HCT116 (cell line): ENCODE measurements at regions not wholly inside any gene's neighbourhood (a gene's known extent, or its start where the extent isn't known, plus 50 kb on each side); places are given as distances from the start of the nearest gene placed in this dataset.

Experiments
- ATAC-seq: fragments of 200-7000 bp; cut with Tn5 transposase; 2 replicates; pipeline ENCODE4 v1.9.1; 2020; ENCODE audit warnings: mild to moderate bottlenecking, moderate library complexity
- BruUV-seq: library from RNA; stranded (reverse); fragments of 400-500 nt; replicated peaks from 2 replicates; lab custom pipeline; 2021; lab: Mats Ljungman, UMichigan
- CTCF ChIA-PET: fragments of 300-600 bp; sonication (Branson Sonifier 250); formaldehyde crosslinking; loops from one replicate; lab custom pipeline; 2021; ENCODE audit warnings: antibody characterized with exemption; lab: Charles Lee
- POLR2A ChIA-PET: fragments of 300-600, 350-600 bp; sonication (Branson Sonifier 250); formaldehyde crosslinking; loops from one replicate; lab custom pipeline; 2021; ENCODE audit warnings: antibody characterized with exemption; lab: Charles Lee
- RAD21 ChIA-PET, 2 experiments: fragments of 300-600 bp; sonication (Branson Sonifier 250); formaldehyde crosslinking; loops; one replicate each; lab custom pipeline; 2023; ENCODE audit warnings: low total read pairs in 2 of 2; ENCODE audit not compliant: uncharacterized antibody in 2 of 2, unreplicated experiment in 2 of 2, low non-redundant PET in 1 of 2; lab: Charles Lee
- DNase-seq: peaks from one replicate; pipeline ENCODE4 v3.0.0-alpha.2; 2010; ENCODE audit warnings: low read depth, low spot score
- H2AFZ ChIP-seq: fragments of 200-600 bp; shearing (Covaris generic), sonication (generic); 2 replicates; pipeline ENCODE4 v1.6.1; 2017; ENCODE audit warnings: low read depth, mixed run types, mixed read lengths, antibody characterized with exemption, low read length; ENCODE audit not compliant: poor library complexity, severe bottlenecking
- H3K27ac ChIP-seq: 2 replicates; pipeline ENCODE4 v1.5.1; 2012; ENCODE audit warnings: low read depth, low read length
- H3K27me3 ChIP-seq: fragments of 200-600 bp; sonication (generic); 2 replicates; pipeline ENCODE4 v1.6.1; 2016; ENCODE audit warnings: mixed run types, low read length, mixed read lengths; ENCODE audit not compliant: insufficient read depth
- H3K36me3 ChIP-seq, 2 experiments: fragments of 200-500 bp in 1 of 2; fragments of 200-600 bp in 1 of 2; sonication (Bioruptor generic) in 1 of 2; sonication (generic) in 1 of 2; 2 replicates each; pipeline versions ENCODE4 v1.5.1 to v1.6.1; 2014 to 2016; ENCODE audit warnings: low read length in 2 of 2, inconsistent platforms in 1 of 2, mixed read lengths in 1 of 2, mixed run types in 1 of 2; ENCODE audit not compliant: insufficient read depth in 2 of 2, control insufficient read depth in 1 of 2
- H3K4me1 ChIP-seq, 2 experiments: fragments of 200-600 bp in 1 of 2; sonication (generic) in 1 of 2; 2 replicates each; pipeline versions ENCODE4 v1.5.1 to v1.6.1; 2012 to 2017; ENCODE audit warnings: low read length in 2 of 2, inconsistent platforms in 1 of 2, mild to moderate bottlenecking in 1 of 2, mixed read lengths in 1 of 2, mixed run types in 1 of 2, moderate library complexity in 1 of 2; ENCODE audit not compliant: insufficient read depth in 2 of 2, control insufficient read depth in 1 of 2
- H3K4me2 ChIP-seq: fragments of 200-600 bp; sonication (generic); 2 replicates; pipeline ENCODE4 v1.6.1; 2017; ENCODE audit warnings: mixed run types, low read length, mixed read lengths
- H3K4me3 ChIP-seq, 2 experiments: fragments of 200-600 bp in 1 of 2; sonication (generic) in 1 of 2; replicated peaks in 1 of 2; 2 replicates each; pipeline ENCODE4 v1.5.1; 2011 to 2016; ENCODE audit warnings: low read length in 2 of 2, control low read depth in 1 of 2, low read depth in 1 of 2, mild to moderate bottlenecking in 1 of 2, mixed read lengths in 1 of 2, mixed run types in 1 of 2
- H3K79me2 ChIP-seq: fragments of 200-600 bp; sonication (generic); 2 replicates; pipeline ENCODE4 v1.6.1; 2017; ENCODE audit warnings: mild to moderate bottlenecking, mixed run types, low read length, moderate library complexity, mixed read lengths; ENCODE audit not compliant: insufficient read depth
- H3K9ac ChIP-seq: fragments of 200-600 bp; sonication (generic); 2 replicates; pipeline ENCODE4 v1.6.1; 2016; ENCODE audit warnings: low read length, mixed read lengths
- H3K9me2 ChIP-seq: fragments of 200-600 bp; sonication (generic), shearing (Covaris generic); 2 replicates; pipeline ENCODE4 v1.6.1; 2017; ENCODE audit warnings: mixed run types, mild to moderate bottlenecking, moderate library complexity; ENCODE audit not compliant: insufficient read depth
- H3K9me3 ChIP-seq, 2 experiments: fragments of 200-500 bp in 1 of 2; fragments of 200-600 bp in 1 of 2; sonication (Bioruptor generic) in 1 of 2; sonication (generic) in 1 of 2; 2 replicates each; pipeline ENCODE4 v1.6.1; 2014 to 2017; ENCODE audit warnings: low read length in 2 of 2, mixed read lengths in 2 of 2, inconsistent platforms in 1 of 2, low read depth in 1 of 2, mild to moderate bottlenecking in 1 of 2, mixed run types in 1 of 2, moderate library complexity in 1 of 2; ENCODE audit not compliant: control insufficient read depth in 1 of 2, insufficient read depth in 1 of 2
- H4K20me1 ChIP-seq: fragments of 200-600 bp; sonication (generic), shearing (Covaris generic); 2 replicates; pipeline ENCODE4 v1.6.1; 2017; ENCODE audit warnings: mixed run types, mild to moderate bottlenecking, moderate library complexity; ENCODE audit not compliant: insufficient read depth
- CEBPB ChIP-seq: IDR thresholded peaks from 2 replicates; pipeline ENCODE4 v1.6.1; 2012; ENCODE audit warnings: low read depth
- EGR1 ChIP-seq: IDR thresholded peaks from 2 replicates; pipeline ENCODE4 v1.6.1; 2012; ENCODE audit warnings: low read depth
- ELF1 ChIP-seq: IDR thresholded peaks from 2 replicates; pipeline ENCODE4 v1.6.1; 2012; ENCODE audit warnings: low read depth, borderline replicate concordance
- FOSL1 ChIP-seq: IDR thresholded peaks from 2 replicates; pipeline ENCODE4 v1.6.1; 2012; ENCODE audit warnings: low read depth
- POLR2AphosphoS5 ChIP-seq: IDR thresholded peaks from 2 replicates; pipeline ENCODE4 v1.6.1; 2011; ENCODE audit warnings: mild to moderate bottlenecking, low read depth, low read length, moderate library complexity
- RAD21 ChIP-seq: IDR thresholded peaks from 2 replicates; pipeline ENCODE4 v1.6.1; 2012; ENCODE audit warnings: low read depth, mild to moderate bottlenecking
- SIN3A ChIP-seq: IDR thresholded peaks from 2 replicates; pipeline ENCODE4 v1.6.1; 2012; ENCODE audit warnings: low read depth
- SP1 ChIP-seq: IDR thresholded peaks from 2 replicates; pipeline ENCODE4 v1.6.1; 2012; ENCODE audit warnings: low read depth
- SRF ChIP-seq: IDR thresholded peaks from 2 replicates; pipeline ENCODE4 v1.6.1; 2012; ENCODE audit warnings: low read depth
- TCF7L2 ChIP-seq: IDR thresholded peaks from 2 replicates; pipeline ENCODE4 v1.7.0; 2011; ENCODE audit warnings: borderline replicate concordance, inconsistent platforms; ENCODE audit not compliant: insufficient read depth, insufficient read length; ENCODE audit errors: extremely low read depth
- YY1 ChIP-seq: IDR thresholded peaks from 2 replicates; pipeline ENCODE4 v1.6.1; 2011; ENCODE audit warnings: low read length, low read depth, moderate library complexity, mild to moderate bottlenecking; ENCODE audit not compliant: insufficient replicate concordance; ENCODE audit errors: extremely low read depth
- ZFX ChIP-seq: fragments of 450-650 bp; IDR thresholded peaks from 2 replicates; pipeline ENCODE4 v1.6.1; 2017
- ZNF274 ChIP-seq: fragments of 200-500 bp; sonication (Bioruptor generic); IDR thresholded peaks from 2 replicates; pipeline ENCODE4 v1.6.1; 2014; ENCODE audit warnings: mild to moderate bottlenecking, low read depth, low read length, inconsistent platforms
- intact Hi-C: fragments of 100-400 bp; cut with micrococcal nuclease; formaldehyde crosslinking; loops from 2 replicates; pipeline ENCODE4 v1.10.0; 2022
- TF ChIP-seq, protein P1 (sequence below): IDR thresholded peaks from 2 replicates; pipeline ENCODE4 v1.6.1; 2012
- TF ChIP-seq, protein P2 (sequence below): IDR thresholded peaks from 2 replicates; pipeline ENCODE4 v1.6.1; 2011; ENCODE audit warnings: mild to moderate bottlenecking, low read length, moderate library complexity; ENCODE audit not compliant: insufficient replicate concordance; ENCODE audit errors: extremely low read depth

DNA sequence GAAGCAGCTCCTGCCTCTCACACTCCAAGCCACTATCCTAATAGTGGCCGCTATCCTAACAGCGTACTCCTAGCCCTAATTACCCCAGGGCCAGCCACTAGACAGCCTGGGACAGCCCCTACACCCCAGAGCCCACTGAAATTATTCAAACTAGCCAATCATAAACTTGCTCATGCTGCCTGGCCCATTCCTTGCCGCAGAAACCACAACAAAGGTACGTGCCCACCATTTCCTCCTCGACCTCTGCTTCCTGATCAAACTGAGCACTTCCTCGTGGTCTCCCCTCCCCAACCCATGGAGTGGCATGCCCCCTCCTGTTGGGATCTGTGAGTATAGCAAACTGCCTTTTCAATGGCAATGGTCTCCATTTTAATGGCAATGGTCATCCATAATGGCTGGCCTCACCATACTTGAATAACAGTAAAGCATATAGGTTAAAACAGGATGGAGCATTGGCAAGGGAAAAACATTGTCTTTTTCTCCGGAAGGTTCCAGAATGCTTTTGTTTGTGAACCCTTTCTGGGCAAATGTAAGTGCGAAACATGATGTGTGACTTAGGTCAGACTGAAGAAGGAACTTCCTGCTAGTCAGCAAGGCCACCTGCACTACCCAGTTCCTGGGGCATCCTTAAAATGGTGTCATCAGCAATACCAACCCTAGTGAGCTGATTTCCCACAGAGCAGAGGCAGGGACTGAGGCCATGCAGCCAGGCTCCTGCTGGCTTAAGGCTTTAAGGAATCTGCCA is 107.1 kb upstream of the ATP6AP2 start (continued):
- TF ChIP-seq SRF = no peak
- TF ChIP-seq FOSL1 = no peak

DNA sequence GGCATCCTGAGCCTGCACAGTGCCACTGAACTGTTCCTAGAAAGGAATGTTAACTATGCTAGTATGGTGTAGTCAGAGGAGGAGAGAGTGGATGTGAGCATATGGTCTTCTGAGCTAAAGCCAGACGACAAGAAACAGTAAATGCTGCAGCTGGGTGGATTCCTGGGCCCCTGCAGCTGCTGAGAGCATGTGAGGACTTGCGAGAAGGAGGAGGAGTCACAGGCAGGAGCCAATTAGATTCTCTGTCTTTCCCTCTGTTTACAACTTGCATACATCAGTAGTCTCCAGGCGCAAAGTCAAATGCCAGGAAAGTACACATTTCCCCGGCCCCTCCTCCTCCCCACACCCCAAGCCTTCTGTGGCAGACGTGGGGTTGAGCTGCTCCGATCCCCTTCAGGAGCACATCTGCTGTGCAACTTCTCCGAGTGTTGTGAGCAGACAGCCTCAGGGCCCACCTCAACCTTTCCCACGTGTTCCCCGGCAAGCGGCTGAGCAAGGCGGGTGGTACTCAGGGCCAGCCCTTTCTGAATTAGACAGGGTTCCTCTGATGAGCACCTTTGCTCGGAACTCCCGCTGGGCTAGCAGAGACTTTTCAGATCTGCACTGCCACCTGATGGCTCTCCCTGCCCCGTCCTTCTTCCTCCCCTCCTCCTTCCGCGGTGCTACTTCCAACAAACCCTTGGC is 108.7 kb upstream of the ATP6AP2 start:
- Histone ChIP-seq H3K4me3 (no peak overlapping the region), H3K9me2 (no peaks in the 10 kb centered on the region), H3K36me3 (no peaks in the 10 kb centered on the region), H2AFZ (no peak overlapping the region), H3K4me2 (no peak overlapping the region), H3K79me2 (no peaks in the 10 kb centered on the region), H3K9me3 (no peaks in the 10 kb centered on the region), H3K27me3 (no peaks in the 10 kb centered on the region), H3K9ac (no peak overlapping the region), H3K27ac (no peak overlapping the region), H3K4me1 (peaks cover 3 to 9% of the 10 kb centered on the region in 2 experiments; a peak in 3 of 4 replicates), H4K20me1 (no peaks in the 10 kb centered on the region)
- DNase-seq (no peak), ATAC-seq (no peak)
- RAD21 ChIA-PET = no interaction called here
- BruUV-seq = no TSS peak
- CTCF ChIA-PET = no interaction called here
- POLR2A ChIA-PET = no interaction called here
- peak; percentile 31; the same call in 1 of the 2 replicates for TF ChIP-seq RAD21
- TF ChIP-seq CEBPB = no peak
- intact Hi-C loops = no loop called here

DNA sequence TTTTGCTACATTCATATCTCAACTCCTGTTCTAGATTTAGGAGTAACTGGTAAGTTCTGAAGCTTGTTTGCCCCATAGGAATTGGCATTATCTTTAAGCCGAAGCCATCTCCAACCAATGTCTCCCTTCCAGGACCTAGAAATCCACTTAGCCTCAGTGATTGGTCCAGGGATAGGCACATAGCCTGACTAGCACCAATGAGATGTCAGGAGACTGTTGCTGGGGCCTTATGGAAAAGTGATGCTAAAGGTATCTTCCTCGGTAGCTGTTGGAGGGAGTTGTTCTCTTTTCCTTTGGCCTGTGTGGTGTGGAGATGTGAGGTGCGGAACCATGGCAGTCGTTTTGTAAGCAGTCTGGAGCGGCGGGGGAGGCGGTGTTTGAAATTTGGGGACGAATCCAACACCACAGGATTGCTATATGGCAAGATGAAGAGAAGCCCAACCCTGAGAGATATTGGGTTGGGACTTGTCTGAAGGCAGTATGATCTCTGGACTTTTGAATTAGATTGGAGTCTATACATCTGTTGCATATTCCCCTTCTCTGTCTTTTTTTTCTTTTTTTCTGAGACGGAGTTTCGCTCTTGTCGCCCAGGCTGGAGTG is 109.8 kb upstream of the ATP6AP2 start:
- CTCF ChIA-PET = no interaction called here
- H2AFZ ChIP-seq = no peak overlapping the region
- no peak overlapping the region for H3K4me3 ChIP-seq
- no peaks in the 10 kb centered on the region for H3K27me3 ChIP-seq
- H3K9me2 ChIP-seq = no peaks in the 10 kb centered on the region
- RAD21 ChIA-PET = no interaction called here
- ATAC-seq (peak; percentile 45; the same call in 1 of the 2 replicates), DNase-seq (peak; percentile 13)
- no peak overlapping the region for H3K9ac ChIP-seq
- H3K79me2 ChIP-seq = no peaks in the 10 kb centered on the region
- H3K36me3 ChIP-seq = no peaks in the 10 kb centered on the region
- BruUV-seq = no TSS peak
- POLR2A ChIA-PET = no interaction called here
- no peaks in the 10 kb centered on the region for H3K9me3 ChIP-seq
- intact Hi-C loops = no loop called here
- H3K27ac ChIP-seq = no peak overlapping the region
- peaks cover 3 to 9% of the 10 kb centered on the region in 2 experiments; a peak in 3 of 4 replicates for H3K4me1 ChIP-seq
- no peak overlapping the region for H3K4me2 ChIP-seq
- no peaks in the 10 kb centered on the region for H4K20me1 ChIP-seq
- TF ChIP-seq POLR2AphosphoS5 (no peak), ZNF274 (no peak), SP1 (no peak), SIN3A (no peak), EGR1 (no peak), FOSL1 (no peak), YY1 (no peak), CEBPB (no peak), SRF (no peak), RAD21 (no peak), TCF7L2 (no peak), ZFX (no peak), ELF1 (no peak)
- TF ChIP-seq, protein P1, sequence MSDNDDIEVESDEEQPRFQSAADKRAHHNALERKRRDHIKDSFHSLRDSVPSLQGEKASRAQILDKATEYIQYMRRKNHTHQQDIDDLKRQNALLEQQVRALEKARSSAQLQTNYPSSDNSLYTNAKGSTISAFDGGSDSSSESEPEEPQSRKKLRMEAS = no peak
- TF ChIP-seq, protein P2, sequence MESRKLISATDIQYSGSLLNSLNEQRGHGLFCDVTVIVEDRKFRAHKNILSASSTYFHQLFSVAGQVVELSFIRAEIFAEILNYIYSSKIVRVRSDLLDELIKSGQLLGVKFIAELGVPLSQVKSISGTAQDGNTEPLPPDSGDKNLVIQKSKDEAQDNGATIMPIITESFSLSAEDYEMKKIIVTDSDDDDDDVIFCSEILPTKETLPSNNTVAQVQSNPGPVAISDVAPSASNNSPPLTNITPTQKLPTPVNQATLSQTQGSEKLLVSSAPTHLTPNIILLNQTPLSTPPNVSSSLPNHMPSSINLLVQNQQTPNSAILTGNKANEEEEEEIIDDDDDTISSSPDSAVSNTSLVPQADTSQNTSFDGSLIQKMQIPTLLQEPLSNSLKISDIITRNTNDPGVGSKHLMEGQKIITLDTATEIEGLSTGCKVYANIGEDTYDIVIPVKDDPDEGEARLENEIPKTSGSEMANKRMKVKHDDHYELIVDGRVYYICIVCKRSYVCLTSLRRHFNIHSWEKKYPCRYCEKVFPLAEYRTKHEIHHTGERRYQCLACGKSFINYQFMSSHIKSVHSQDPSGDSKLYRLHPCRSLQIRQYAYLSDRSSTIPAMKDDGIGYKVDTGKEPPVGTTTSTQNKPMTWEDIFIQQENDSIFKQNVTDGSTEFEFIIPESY = no peak
